OCI-LY7 (cell line): ENCODE measurements at regions not wholly inside any gene's neighbourhood (a gene's known extent, or its start where the extent isn't known, plus 50 kb on each side); places are given as distances from the start of the nearest gene placed in this dataset.

ENCODE experiments used
- BruUV-seq: library from RNA; stranded (reverse); fragments of 400-500 nt; replicated peaks from 2 replicates; lab custom pipeline; 2021; lab: Mats Ljungman, UMichigan
- CTCF ChIA-PET: fragments of 300-600 bp; sonication (Branson Sonifier 250); formaldehyde crosslinking; loops from one replicate; lab custom pipeline; 2022; ENCODE audit warnings: antibody characterized with exemption; ENCODE audit not compliant: unreplicated experiment; lab: Charles Lee
- POLR2A ChIA-PET: fragments of 300-600 bp; sonication (Branson Sonifier 250); formaldehyde crosslinking; loops from one replicate; lab custom pipeline; 2022; ENCODE audit warnings: antibody characterized with exemption; lab: Charles Lee
- DNase-seq: peaks from one replicate; pipeline ENCODE4 v3.0.0-alpha.2; 2015; ENCODE audit warnings: low spot score
- H2AFZ ChIP-seq: fragments of 200-600 bp; sonication (generic), shearing (Covaris generic); 2 replicates; pipeline ENCODE4 v1.6.1; 2014; ENCODE audit warnings: mild to moderate bottlenecking, antibody characterized with exemption, low read length, moderate library complexity
- H3K27ac ChIP-seq: fragments of 200-600 bp; sonication (generic); 2 replicates; pipeline ENCODE4 v1.5.1; 2014; ENCODE audit warnings: mixed run types, low read depth, mild to moderate bottlenecking, moderate library complexity, low read length, inconsistent platforms; ENCODE audit not compliant: poor library complexity, severe bottlenecking
- H3K36me3 ChIP-seq: fragments of 200-600 bp; sonication (generic); 2 replicates; pipeline ENCODE4 v1.6.1; 2014; ENCODE audit warnings: mild to moderate bottlenecking, antibody characterized with exemption, low read length, moderate library complexity, mixed read lengths; ENCODE audit not compliant: insufficient read depth
- H3K4me1 ChIP-seq: fragments of 200-600 bp; sonication (generic); 2 replicates; pipeline ENCODE4 v1.5.1; 2014; ENCODE audit warnings: mild to moderate bottlenecking, low read length; ENCODE audit not compliant: insufficient read depth, poor library complexity, severe bottlenecking
- H3K4me2 ChIP-seq: fragments of 200-600 bp; sonication (generic); 2 replicates; pipeline ENCODE4 v1.6.1; 2014; ENCODE audit warnings: mild to moderate bottlenecking, low read length
- H3K4me3 ChIP-seq: fragments of 200-600 bp; sonication (generic); 2 replicates; pipeline ENCODE4 v1.5.1; 2014; ENCODE audit warnings: mild to moderate bottlenecking, low read depth, low read length; ENCODE audit not compliant: poor library complexity, severe bottlenecking
- H3K79me2 ChIP-seq: fragments of 200-600 bp; sonication (generic); 2 replicates; pipeline ENCODE4 v1.6.1; 2016; ENCODE audit warnings: low read depth, mild to moderate bottlenecking, low read length, moderate library complexity, mixed read lengths; ENCODE audit not compliant: insufficient read depth
- H3K9me2 ChIP-seq: fragments of 200-600 bp; sonication (generic); 2 replicates; pipeline ENCODE4 v1.6.1; 2016; ENCODE audit warnings: mild to moderate bottlenecking, low read length, mixed read lengths; ENCODE audit not compliant: insufficient read depth
- H3K9me3 ChIP-seq: fragments of 200-600 bp; sonication (generic); 2 replicates; pipeline ENCODE4 v1.6.1; 2014; ENCODE audit warnings: mild to moderate bottlenecking, mixed run types, low read length, mixed read lengths
- H4K20me1 ChIP-seq: fragments of 200-600 bp; sonication (generic); 2 replicates; pipeline ENCODE4 v1.6.1; 2014; ENCODE audit warnings: mild to moderate bottlenecking, antibody characterized with exemption, low read length, moderate library complexity, mixed read lengths; ENCODE audit not compliant: insufficient read depth
- CTCF ChIP-seq: fragments of 200-600 bp; sonication (generic); conservative IDR thresholded peaks from 2 replicates; pipeline ENCODE4 v1.5.1; 2014; ENCODE audit warnings: mild to moderate bottlenecking, antibody characterized with exemption, low read length, moderate library complexity, mixed read lengths
- EZH2phosphoT487 ChIP-seq: fragments of 200-600 bp; sonication (generic); IDR thresholded peaks from 2 replicates; pipeline ENCODE4 v1.6.1; 2018; ENCODE audit warnings: low read depth, borderline replicate concordance, mild to moderate bottlenecking, mixed run types, antibody characterized with exemption, low read length, moderate library complexity, mixed read lengths
- intact Hi-C: fragments of 100-400 bp; cut with micrococcal nuclease; formaldehyde crosslinking; loops from one replicate; pipeline ENCODE4 v1.10.0; 2022; ENCODE audit not compliant: unreplicated experiment

GRCh38 chr20:40583636-40584035 is 105.4 kb downstream of the MAFB start:
- no peaks in the 10 kb centered on the region for H3K36me3 ChIP-seq
- CTCF ChIA-PET, result no interaction called here
- H3K9me3 ChIP-seq, result no peaks in the 10 kb centered on the region
- H3K4me3 ChIP-seq, result no peak overlapping the region
- DNase-seq, result no peak
- no peaks in the 10 kb centered on the region for H3K79me2 ChIP-seq
- no peak overlapping the region for H3K27ac ChIP-seq
- no peaks in the 10 kb centered on the region for H3K4me1 ChIP-seq
- POLR2A ChIA-PET, result no interaction called here
- H2AFZ ChIP-seq, result no peak overlapping the region
- H3K9me2 ChIP-seq, result no peaks in the 10 kb centered on the region
- H4K20me1 ChIP-seq, result no peaks in the 10 kb centered on the region
- no TSS peak for BruUV-seq
- intact Hi-C loops, result no loop called here
- TF ChIP-seq CTCF (no peak), EZH2phosphoT487 (no peak)
- H3K4me2 ChIP-seq, result no peak overlapping the region

DNA sequence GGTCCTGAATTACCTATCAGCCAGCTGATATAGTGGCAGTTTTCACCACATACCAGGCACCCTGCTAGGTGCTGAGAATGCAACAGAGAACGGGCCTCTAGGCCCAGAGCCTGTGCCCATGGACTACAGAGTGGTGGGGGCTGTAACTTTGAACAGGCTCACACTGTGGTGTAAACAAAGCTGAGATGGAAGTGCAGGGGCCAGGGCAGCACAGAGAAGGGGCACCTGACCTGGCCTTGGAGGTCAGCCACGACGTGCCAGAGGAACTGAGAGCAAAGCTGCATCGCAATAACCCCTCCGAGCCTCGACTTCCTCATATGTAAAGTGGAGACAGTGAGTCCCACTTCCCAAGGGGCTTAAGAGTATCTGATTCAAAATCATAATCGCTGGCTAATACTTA is 105.8 kb downstream of the MAFB start:
- CTCF ChIA-PET, result no interaction called here
- no peak overlapping the region for H3K4me2 ChIP-seq

DNA sequence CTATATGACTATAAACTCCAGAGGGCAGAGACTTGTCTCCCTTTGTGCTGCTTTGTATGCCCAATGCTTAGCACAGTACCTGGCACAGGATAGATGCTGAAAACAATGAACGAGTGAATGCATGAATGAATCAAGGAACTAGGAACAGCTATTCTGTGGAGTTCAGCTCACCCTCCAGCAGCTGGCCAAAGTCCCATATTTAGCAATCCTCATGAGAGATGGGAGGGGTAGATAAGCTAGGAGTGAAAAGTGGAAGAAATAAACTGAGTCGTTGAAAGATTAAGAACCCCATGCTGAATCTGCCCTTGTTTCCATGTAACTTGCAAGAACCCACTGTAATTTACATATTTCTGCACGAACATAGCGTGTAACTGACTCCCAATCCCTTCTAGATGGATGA is 106.5 kb downstream of the MAFB start:
- no peaks in the 10 kb centered on the region for H4K20me1 ChIP-seq
- no peak overlapping the region for H2AFZ ChIP-seq
- intact Hi-C loops, result no loop called here
- H3K4me3 ChIP-seq, result no peak overlapping the region
- TF ChIP-seq CTCF (no peak), EZH2phosphoT487 (no peak)
- CTCF ChIA-PET, result no interaction called here
- POLR2A ChIA-PET, result no interaction called here
- H3K4me2 ChIP-seq, result no peak overlapping the region
- no TSS peak for BruUV-seq
- no peaks in the 10 kb centered on the region for H3K9me3 ChIP-seq
- H3K79me2 ChIP-seq, result no peaks in the 10 kb centered on the region
- no peaks in the 10 kb centered on the region for H3K4me1 ChIP-seq
- no peaks in the 10 kb centered on the region for H3K36me3 ChIP-seq
- no peaks in the 10 kb centered on the region for H3K9me2 ChIP-seq
- H3K27ac ChIP-seq, result no peak overlapping the region
- DNase-seq, result no peak

More for the DNA sequence above, 105.8 kb downstream of the MAFB start:
- Histone ChIP-seq H2AFZ (no peak overlapping the region), H4K20me1 (no peaks in the 10 kb centered on the region), H3K36me3 (no peaks in the 10 kb centered on the region), H3K27ac (no peak overlapping the region), H3K4me3 (no peak overlapping the region), H3K9me2 (no peaks in the 10 kb centered on the region), H3K4me1 (no peaks in the 10 kb centered on the region), H3K9me3 (no peaks in the 10 kb centered on the region), H3K79me2 (no peaks in the 10 kb centered on the region)
- no peak for TF ChIP-seq EZH2phosphoT487
- no peak for TF ChIP-seq CTCF
- BruUV-seq, result no TSS peak
- intact Hi-C loops, result no loop called here
- DNase-seq, result no peak
- POLR2A ChIA-PET, result no interaction called here
